NCI-H748 (cell line): ENCODE measurements at regions not wholly inside any gene's neighbourhood (a gene's known extent, or its start where the extent isn't known, plus 50 kb on each side); places are given as distances from the start of the nearest gene placed in this dataset.

ENCODE experiments used
- DNase-seq: peaks from one replicate; lab custom pipeline; 2025; ENCODE audit not compliant: unreplicated experiment; lab: John Stamatoyannopoulos, UW

DNA sequence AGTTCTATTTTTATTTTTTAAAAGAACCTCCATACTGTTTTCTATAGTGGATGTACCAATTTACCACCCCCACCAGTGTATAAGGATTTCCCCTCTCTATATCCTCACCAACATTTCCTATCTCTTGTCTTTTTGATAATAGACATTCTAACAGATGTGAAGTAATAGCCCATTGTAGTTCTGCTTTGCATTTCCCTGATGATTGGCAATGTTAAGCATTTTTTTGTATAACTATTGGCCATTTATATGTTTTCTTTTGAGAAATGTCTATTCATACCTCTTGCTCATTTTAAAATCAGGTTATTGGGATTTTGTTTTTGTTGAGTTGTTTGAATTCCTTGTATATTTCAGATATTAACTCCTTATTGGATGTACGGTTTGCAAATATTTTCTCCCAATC, 251.1 kb upstream of the HTR2C start:
- no peak for DNase-seq

DNA sequence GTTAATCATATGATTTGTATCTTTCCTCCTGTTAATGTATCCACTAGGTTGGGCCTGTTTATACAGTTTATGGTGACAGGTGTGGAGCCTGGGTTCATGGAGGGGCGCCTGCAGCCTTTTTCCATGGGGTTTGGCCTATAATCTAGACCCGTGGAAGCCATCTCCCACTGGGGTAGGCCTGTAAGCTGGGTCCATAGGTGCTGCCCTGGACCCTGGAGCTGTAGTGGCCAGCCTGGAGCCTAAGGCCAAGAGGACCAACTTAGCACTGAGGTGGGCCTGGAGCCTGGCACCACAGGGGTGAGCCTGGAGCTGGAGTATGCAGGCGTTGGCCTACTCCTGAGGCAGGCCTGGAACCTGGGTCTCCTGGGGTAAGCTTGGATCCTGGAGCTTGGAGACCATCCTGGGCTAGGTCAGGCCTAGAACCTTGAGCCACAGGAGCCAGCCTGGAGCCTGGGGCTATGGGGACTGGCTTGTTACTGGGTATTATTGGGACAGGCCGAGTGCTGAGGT, 249.4 kb upstream of the HTR2C start:
- DNase-seq = no peak

DNA sequence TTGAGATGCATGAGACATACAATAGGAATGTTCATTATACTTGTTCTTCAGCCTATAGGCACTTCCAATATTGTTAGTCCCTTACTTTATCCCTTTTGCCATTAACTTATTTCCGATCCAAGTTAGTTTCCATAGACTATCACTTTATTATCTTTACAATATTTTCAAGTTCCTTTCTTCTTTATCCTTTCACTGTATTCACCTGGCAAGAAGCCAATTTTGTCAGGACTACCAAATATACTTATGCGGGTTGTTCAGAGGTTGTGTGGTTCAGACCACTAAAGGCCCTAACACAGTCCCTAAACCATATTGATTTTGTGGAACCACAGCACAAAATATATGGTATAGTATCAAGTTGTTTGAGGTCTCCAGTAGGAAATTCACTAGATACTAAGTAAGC, 245.0 kb upstream of the HTR2C start:
- DNase-seq = no peak

DNA sequence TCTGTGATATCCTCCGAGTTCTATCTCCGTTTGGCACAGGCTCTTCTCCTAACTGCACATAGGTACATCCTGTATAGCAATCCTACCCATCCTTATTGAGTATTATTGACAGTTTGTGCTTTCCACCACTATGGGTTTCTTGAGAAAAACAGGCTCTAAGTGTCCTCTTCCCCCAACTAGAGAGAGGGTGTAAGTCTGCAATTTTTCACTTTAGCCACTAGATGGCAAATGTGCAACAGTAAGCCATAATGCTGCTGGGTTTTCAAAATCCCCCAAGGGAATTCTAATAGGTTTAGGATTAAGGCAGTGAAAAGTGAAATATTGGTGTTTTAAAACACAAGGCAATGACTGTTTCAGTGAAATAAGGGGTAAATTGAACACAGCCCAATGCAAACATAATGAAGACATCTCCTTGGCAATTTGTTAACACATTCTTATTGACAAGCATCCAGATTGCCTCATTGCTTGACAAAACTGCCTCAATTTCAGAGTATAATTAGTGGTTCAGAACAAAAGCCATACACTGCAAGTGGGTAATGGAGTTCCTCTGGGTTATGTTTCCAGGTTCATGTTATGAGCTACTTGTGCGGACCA, 239.0 kb upstream of the HTR2C start:
- DNase-seq = peak; percentile 21

DNA sequence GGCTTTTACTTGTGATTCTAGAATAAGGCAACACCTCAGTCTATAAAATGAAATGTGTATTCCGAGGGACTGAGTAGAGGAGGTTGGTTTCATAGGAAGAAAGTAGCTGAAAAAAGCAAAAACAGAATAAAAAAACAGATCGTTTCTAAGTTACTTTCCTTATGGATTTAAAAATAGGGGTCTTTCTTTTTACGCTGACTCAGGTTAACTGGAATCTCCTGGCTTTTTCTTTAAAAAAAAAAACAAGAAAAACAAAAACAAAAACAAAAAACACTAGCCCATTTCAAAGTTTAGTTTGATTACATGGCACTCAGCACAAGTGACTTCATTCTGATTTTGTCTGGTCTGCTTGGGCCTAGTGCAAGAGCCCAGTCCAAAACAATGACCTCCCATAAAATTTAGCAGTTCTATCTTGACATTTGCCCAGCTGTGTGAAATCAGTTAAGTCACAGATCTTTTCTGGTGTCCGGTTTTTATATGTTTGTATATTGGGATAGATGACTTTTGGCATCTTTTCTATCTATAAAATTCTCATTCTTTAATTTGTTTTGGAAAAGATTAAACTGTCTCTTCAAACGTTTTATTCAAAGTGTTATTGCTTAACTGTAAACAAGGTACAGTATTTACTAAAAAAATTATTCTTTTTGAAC, 222.7 kb upstream of the HTR2C start:
- no peak for DNase-seq

DNA sequence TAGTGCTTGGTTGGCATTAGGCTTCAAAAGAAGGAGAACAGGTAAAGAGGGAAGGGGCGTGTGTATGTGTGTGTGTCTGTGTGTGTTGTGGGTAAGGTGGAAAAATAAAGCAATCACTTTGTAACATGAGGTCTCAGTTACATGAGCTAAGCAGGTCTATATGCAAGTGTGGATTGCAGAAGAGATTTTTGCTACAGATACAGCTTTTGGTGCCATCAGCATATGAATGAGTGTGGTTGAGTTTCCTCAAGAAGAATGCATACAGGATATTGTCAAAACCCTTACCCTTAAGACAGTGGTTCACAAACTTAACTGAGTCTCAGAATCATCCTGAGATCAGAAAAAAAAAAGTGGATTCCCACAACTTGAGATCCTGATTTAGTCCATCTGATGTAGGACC, 220.5 kb upstream of the HTR2C start:
- DNase-seq = no peak

DNA sequence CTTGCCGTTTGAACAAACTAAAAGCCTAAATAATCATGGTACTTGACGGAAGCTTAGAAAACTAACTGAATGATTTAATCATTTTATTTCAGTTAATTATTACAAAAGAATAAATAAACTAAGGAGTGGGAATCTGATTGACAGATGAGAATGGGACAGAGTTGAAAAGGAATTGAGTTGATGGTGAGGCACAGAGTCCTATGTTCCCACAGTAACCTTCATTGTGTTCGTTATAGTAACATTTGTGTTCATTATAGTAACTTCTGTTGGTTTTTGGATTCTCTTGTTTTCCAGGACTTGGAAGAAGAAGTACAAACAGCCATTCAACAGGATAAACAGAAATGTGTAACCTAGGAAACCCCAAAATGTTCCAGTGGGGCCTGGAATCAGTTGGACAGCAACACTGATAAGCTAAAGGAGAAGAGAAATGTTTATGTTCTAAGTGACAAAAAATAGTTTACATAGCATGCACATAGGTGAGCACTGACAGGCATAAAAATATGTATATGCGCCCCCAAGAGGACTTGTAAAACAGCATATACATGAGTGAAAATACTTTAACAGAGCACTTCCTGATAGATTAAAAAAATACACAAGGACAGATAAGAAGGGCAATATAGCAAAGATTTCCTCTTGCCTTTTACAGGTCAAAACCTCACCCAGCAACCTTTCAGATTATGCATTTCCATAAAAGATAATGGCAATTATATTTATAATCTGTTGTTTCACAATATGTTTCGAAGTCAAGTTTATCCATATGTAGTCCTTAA, 218.6 kb upstream of the HTR2C start:
- DNase-seq = no peak

DNA sequence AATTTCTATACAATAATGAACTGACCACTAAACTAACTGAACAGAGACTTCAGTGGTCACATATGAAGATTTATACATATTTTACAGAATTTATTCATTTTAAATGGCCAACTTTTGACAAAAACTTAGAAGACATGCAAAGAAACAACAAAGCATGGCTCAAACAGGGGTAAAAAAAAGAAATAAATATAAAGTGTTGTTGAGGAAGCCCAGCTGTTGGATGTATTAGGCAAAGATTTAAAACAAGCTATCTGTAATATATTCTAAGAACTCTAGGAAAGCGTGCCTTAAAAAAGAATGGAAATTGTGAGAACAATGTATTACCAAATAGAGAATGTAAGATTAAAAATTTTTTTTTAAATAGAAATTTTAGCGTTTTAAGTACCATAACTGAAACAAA, 210.9 kb upstream of the HTR2C start:
- no peak for DNase-seq

DNA sequence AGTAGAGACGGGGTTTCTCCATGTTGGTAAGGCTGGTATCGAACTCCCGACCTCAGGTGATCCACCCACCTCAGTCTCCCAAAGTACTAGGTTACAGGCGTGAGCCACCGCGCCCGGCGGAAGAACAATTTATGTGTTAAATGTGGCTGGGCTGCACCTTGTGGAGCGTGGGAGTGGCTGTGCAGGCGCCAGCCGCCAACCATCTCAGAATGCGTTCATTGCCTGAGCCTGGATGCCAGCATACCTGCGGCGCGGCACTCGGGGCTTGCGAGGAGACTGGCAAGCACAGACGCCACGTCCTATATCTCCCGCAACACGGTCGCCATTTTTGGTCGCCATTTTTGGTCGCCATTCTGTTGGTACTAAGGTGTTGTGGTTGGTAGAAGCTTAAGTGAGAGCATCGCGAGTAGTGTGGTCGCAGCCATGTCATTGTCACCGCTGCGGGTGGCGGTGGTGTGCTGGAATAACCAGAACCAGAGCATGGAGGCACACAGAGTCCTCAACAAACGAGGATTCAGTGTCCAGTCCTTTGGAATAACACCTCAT, 193.6 kb upstream of the HTR2C start:
- DNase-seq = peak; percentile 30
